GM18520 (cell line): ENCODE measurements at regions not wholly inside any gene's neighbourhood (a gene's known extent, or its start where the extent isn't known, plus 50 kb on each side); places are given as distances from the start of the nearest gene placed in this dataset.
"Not testable (repeated sequence)": the region's sequence is repeated elsewhere in the genome, so short reads cannot be mapped to it uniquely, and the experiment has no call there.

Experiments used
- ATAC-seq: cut with Tn5 transposase; IDR thresholded peaks from one replicate; pipeline ENCODE4 v1.9.1; 2021; ENCODE audit not compliant: unreplicated experiment

DNA sequence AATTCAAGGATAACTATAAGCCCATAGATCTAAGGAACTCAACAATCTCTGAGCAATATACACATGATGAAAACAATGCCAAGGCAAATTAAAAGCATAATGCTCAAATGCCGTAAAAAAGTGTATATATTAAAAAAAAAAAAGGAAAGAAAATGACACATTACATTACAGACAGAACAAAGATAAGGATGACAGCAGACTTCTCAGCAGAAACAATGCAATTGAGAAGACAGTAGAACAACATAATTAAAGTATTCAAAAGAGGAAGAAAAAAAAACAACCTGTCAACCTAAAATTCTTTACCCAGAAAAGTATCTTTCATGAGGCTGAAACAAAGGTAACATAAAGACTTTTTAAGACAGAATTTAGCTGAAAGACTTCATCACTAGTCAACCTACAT, 591.7 kb downstream of the ZNF608 start:
- ATAC-seq, result no peak

DNA sequence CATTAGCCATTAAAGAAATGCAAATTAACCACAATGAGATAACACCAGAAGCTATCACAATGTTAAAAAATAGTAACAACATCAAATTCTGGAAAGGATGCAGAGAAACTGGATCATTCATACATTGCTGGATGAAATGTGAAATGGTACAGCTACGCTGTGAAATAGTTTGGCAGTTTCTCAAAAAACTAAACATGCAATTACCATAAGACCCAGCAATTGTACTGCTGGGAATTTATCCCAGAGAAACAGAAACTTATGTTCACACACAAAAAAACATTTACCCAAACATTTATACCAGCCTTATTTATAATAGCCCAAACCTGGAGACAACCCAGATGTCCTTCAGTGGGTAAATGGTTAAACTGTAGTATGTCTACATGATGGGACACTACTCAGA, 592.9 kb downstream of the ZNF608 start:
- ATAC-seq, result no peak

DNA sequence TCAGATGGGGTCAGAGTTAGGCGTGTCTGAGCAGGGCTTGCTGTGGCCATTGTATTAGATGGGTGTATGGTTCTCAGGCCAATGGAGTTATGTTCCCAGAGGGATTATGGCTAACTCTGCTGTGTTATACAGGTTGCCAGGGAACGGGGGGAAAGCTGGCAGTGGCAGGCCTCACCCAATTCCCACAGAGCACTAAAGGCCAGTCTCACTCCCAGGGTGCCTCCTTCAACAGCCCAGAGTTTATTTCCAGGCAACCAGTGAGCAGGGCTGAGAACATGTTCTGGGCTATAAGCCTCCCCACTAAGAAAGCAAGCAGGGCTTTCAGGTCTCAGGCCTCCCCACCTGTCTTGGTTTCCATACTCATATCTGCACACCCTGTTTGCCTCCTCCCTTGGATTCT, 597.9 kb downstream of the ZNF608 start:
- ATAC-seq, result no peak

DNA sequence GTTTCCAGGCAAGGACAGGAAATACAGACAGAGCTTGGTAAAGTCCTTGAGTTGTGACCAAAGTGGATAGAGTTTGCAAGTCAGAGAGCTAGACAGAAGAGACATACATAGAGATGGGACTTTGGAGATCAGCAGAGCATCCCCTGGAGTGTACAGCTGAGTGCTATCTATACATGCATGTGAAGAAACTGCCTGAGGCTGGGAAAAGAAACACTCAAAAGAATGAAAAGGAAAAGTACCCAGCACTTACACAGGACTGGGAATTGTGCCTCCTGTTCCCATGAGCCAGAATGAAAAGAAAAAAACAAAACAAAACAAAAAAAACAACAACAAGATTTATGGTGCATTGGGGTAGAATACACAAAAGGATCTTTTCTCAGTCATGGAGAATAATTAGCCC, 606.4 kb downstream of the ZNF608 start:
- ATAC-seq, result no peak

GRCh38 chr5:124139477-124139876, 607.0 kb downstream of the ZNF608 start:
- ATAC-seq, result no peak

DNA sequence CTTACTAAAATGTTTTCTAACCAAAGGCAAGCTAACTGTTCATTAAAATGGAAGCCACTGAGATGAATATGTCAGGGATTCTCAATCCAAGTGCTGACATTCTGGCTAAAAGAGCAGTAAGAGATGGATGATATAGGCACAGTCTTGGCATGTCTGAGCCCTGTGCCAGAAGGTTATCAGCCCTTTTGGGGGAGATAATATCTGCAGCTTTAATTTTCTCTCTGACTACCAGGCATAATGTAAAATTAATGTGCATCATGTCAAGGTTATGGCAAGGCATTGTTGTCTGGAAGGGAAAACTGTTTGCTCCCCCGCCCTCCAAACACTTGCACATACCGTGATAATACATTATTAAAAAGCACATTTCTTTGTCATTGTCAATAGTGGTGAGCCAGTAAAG, 609.8 kb downstream of the ZNF608 start:
- ATAC-seq, result no peak

GRCh38 chr5:124134941-124135340, 611.5 kb downstream of the ZNF608 start:
- no peak for ATAC-seq

DNA sequence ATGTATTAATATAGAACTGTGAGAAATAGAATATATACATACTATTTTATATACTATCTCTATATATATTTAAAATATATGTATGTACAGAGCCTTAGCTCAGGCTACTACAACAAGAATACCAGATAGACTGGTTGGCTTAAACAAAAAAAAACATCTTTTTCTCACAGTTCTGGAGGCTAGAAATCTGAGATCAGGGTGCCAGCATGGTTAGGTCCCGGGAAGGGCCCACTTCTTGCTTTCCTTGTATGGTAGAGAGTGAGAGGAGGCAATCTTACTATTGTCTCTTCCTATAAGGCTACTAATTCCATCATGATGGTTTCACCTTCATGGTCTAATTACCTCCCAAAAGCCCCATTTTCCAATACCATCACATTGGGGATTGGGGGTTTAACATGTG, 613.0 kb downstream of the ZNF608 start:
- ATAC-seq, result no peak

GRCh38 chr5:124132843-124133242, 613.6 kb downstream of the ZNF608 start:
- no peak for ATAC-seq

- ATAC-seq, result no peak
Observed at GRCh38 chr5:124131466-124131865, 615.0 kb downstream of the ZNF608 start.

GRCh38 chr5:124130816-124131215, 615.6 kb downstream of the ZNF608 start:
- no peak for ATAC-seq

GRCh38 chr5:124128867-124129266, 616.9 kb downstream of the CSNK1G3 start:
- no peak for ATAC-seq

GRCh38 chr5:124126504-124127217, 614.7 kb downstream of the CSNK1G3 start:
- no peak for ATAC-seq

- ATAC-seq, result no peak
Observed at GRCh38 chr5:124124711-124125229, 612.8 kb downstream of the CSNK1G3 start.

DNA sequence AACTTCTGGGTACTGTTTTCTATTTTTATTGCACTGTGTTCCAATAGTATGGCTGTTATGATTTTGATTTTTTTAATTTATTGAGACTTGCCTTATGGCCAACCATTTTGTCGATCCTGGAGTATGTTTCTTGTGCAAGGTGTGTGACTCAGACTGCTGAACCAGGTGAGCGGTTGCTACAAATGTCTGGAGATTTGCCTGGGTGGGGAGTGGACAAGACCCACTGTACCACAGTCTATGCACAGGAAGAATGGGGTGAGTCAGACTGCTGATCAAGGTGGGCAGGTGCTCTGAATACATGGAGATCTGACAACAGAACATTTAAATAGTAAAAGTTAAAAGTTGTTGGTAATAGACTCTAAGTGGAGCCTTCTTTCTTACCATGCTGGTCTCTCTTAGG, 609.2 kb downstream of the CSNK1G3 start:
- no peak for ATAC-seq

GRCh38 chr5:124114911-124115310, 602.9 kb downstream of the CSNK1G3 start:
- ATAC-seq, result no peak

DNA sequence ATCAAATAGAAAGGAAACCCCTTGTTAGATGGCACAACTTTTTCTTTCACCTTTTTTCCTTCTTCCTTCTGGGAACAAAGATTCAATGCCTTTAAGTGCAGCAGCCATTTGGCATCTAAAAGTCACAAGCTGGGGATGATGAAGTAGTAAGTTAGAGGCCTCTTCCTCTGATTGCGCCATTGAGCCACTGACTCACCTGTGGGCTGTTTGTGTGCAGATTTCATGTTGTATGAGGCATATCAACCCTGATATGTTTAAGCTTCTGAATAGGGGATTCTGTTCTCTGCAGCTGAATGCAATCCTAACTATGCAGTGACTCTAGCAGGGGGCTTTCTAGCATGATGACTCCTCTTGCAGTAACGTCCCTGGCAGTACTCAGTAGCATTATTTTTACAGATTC, 599.9 kb downstream of the CSNK1G3 start:
- ATAC-seq, result no peak

DNA sequence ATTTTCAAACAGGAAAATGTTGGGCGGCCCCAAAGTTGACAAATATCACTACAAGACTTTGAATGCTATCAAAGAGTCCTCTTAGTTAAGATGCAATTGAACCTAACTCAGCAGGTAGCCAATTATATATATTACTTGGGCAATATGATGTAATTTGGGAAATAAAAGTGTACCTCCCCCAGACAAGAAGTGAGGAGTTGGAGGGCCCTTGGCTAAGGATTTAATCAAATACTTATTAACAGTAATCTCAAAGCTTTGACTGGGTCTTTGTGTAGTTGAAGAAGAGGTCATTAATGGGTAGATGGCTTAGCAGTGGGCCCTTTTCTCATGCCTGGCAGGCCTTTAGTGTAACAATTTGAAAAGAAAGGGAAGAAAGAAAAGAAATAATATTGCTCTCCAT, 599.0 kb downstream of the CSNK1G3 start:
- no peak for ATAC-seq

DNA sequence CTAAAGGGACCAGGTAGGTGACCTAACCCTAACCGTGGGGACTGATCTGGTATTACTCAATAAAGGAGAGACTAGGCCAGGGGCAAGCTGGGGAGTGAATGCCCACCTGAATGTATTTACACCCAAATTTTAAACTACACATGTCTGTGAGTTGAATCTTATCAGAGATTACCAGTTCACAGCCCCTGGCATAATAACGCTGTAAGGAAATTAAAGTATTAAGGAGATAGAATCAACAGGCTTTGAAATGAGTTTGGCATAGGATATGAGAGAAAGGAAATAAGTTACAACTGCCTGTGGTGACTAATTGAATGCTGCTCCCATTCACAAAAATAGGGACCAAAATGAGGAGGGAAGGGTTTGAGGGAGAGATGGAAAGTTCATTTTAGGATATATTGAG, 593.3 kb downstream of the CSNK1G3 start:
- ATAC-seq, result no peak

- no peak for ATAC-seq
Observed at GRCh38 chr5:124104821-124105220, 592.8 kb downstream of the CSNK1G3 start.

DNA sequence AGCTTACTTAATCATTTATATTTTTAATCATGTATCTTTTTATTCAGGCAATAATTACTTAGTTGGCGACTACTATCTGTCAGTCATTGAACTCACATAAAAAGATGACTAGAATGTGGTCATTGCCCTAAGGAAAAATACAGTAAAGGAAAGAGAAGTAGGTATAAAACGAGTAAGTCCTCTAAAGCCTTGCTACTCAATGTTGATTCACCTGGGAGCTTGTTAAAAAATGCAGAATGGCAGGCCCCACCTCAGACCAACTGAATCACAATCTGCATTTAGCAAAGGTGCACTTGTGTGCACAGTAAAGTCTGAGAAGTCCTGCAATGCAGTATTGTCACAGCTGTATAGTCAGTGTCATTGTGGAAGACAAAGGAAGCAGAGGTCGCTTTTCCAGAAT, 592.4 kb downstream of the CSNK1G3 start:
- ATAC-seq, result no peak

DNA sequence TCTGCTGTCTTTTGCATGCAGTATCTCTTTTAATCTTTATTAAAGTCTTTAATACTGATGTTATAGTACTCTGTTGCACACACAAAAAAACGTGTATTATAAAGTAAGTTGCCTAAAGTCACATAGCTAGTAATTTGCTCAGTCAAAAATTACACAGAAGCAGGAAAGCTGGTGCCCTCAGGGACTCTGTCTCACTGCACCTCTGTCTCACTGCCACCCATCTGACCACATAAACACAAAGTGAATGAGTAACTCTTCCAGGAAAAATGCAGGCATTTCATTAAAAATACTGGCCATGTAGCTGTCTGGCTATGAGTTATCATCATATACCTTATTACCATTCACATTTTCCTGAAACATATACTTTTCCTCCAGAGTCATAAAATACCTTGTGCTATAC, 591.7 kb downstream of the CSNK1G3 start:
- ATAC-seq, result no peak

DNA sequence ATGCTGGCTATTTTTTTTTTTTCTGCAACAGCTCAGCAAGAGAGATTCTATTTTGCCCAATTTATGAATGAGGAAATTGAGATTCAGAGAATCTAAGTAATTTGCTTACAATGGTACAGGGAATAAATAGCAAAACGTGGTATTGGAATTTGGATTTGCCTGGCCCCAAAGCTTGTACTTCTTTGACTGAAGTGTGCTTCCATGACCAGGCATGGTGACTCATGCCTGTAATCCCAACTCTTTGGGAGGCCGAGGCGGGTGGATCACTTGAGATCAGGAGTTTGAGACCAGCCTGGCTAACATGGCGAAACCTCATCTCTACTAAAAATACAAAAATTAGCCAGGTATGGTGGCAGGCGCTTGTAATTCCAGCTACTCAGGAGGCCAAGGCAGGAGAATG, 591.1 kb downstream of the CSNK1G3 start:
- not testable (repeated sequence) for ATAC-seq
